GM12874 (cell line): ENCODE measurements at regions not wholly inside any gene's neighbourhood (a gene's known extent, or its start where the extent isn't known, plus 50 kb on each side); places are given as distances from the start of the nearest gene placed in this dataset.

Source experiments
- CTCF ChIP-seq: IDR thresholded peaks from 2 replicates; pipeline ENCODE4 v1.5.1; 2011; ENCODE audit warnings: low read depth, mild to moderate bottlenecking, control low read depth, low read length, moderate library complexity; ENCODE audit not compliant: insufficient read depth

GRCh38 chr10:6700066-6700465 lies 120.0 kb upstream of the PRKCQ start:
- no peak for TF ChIP-seq CTCF

GRCh38 chr10:6699336-6699735 lies 119.3 kb upstream of the PRKCQ start:
- no peak for TF ChIP-seq CTCF

- TF ChIP-seq CTCF: no peak
These were observed 115.4 kb upstream of the PRKCQ start for GRCh38 chr10:6695519-6695918.

- TF ChIP-seq CTCF: no peak
These were observed 114.5 kb upstream of the PRKCQ start for GRCh38 chr10:6694447-6695140.

- no peak for TF ChIP-seq CTCF
These were observed 112.8 kb upstream of the PRKCQ start for GRCh38 chr10:6692856-6693255.

- no peak for TF ChIP-seq CTCF
These were observed 112.0 kb upstream of the PRKCQ start for GRCh38 chr10:6692103-6692502.

- no peak for TF ChIP-seq CTCF
These were observed 109.0 kb upstream of the PRKCQ start for GRCh38 chr10:6689036-6689435.

- TF ChIP-seq CTCF: no peak
These were observed 100.7 kb upstream of the PRKCQ start for GRCh38 chr10:6680735-6681134.
